ENCODE measurements at regions not wholly inside any gene's neighbourhood (a gene's known extent, or its start where the extent isn't known, plus 50 kb on each side); places are given as distances from the start of the nearest gene placed in this dataset.

DNA sequence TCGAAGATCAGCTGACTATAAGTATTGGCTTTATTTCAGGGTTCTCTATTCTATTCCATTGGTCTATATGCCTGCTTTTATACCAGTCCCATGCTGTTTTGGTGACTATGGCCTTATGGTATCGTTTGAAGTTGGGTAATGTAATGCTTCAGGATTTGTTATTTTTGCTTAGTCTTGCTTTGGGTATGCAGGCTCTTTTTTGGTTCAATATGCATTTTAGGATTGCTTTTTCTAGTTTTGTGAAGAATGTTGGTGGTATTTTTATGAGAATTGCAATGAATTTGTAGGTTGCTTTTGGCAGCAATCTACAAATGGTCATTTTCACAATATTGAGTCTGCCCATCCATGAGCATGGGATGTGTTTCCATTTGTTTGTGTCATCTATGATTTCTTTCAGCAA lies 951.9 kb upstream of the SLITRK1 start:
- Mint-ChIP-seq H3K9me3 (no peaks in the 10 kb centered on the region; the same call in 2 of the 3 replicates), H3K4me3 (no peak overlapping the region), H3K27me3 (ENCODE audit: insufficient read depth, low read depth, poor library complexity) (no peaks in the 10 kb centered on the region), H3K27ac (no peak overlapping the region), H3K36me3 (ENCODE audit: low read depth) (no peaks in the 10 kb centered on the region), H3K4me1 (no peaks in the 10 kb centered on the region)
- ATAC-seq = no peak
- H3K27ac ChIP-seq (ENCODE audit: low read depth) = no peak overlapping the region
- H4K20me1 ChIP-seq (replicated peaks; ENCODE audit: insufficient read depth) = no peaks in the 10 kb centered on the region
- H2AFZ ChIP-seq = no peak overlapping the region
- H3K9me2 ChIP-seq (ENCODE audit: insufficient read depth) = no peaks in the 10 kb centered on the region; the same call in 1 of the 2 replicates
- no peaks in the 10 kb centered on the region for H3K79me2 ChIP-seq (replicated peaks; ENCODE audit: insufficient read depth)
- no peak for DNase-seq (ENCODE audit: low spot score)
- peaks cover 3% of the 10 kb centered on the region; the same call in 1 of the 2 replicates for H3K4me1 ChIP-seq (ENCODE audit: insufficient read depth)
- H3F3A ChIP-seq (replicated peaks; ENCODE audit: low read depth) = no peaks in the 10 kb centered on the region
- TF ChIP-seq, protein P1, sequence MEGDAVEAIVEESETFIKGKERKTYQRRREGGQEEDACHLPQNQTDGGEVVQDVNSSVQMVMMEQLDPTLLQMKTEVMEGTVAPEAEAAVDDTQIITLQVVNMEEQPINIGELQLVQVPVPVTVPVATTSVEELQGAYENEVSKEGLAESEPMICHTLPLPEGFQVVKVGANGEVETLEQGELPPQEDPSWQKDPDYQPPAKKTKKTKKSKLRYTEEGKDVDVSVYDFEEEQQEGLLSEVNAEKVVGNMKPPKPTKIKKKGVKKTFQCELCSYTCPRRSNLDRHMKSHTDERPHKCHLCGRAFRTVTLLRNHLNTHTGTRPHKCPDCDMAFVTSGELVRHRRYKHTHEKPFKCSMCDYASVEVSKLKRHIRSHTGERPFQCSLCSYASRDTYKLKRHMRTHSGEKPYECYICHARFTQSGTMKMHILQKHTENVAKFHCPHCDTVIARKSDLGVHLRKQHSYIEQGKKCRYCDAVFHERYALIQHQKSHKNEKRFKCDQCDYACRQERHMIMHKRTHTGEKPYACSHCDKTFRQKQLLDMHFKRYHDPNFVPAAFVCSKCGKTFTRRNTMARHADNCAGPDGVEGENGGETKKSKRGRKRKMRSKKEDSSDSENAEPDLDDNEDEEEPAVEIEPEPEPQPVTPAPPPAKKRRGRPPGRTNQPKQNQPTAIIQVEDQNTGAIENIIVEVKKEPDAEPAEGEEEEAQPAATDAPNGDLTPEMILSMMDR (conservative IDR thresholded peaks at IDR 0.05; ENCODE audit: low read depth in 2 of 2) = no peak
- TF ChIP-seq STAT1 (IDR thresholded peaks at IDR 0.05; ENCODE audit: unreplicated experiment) = no peak
- TF ChIP-seq, protein P2, sequence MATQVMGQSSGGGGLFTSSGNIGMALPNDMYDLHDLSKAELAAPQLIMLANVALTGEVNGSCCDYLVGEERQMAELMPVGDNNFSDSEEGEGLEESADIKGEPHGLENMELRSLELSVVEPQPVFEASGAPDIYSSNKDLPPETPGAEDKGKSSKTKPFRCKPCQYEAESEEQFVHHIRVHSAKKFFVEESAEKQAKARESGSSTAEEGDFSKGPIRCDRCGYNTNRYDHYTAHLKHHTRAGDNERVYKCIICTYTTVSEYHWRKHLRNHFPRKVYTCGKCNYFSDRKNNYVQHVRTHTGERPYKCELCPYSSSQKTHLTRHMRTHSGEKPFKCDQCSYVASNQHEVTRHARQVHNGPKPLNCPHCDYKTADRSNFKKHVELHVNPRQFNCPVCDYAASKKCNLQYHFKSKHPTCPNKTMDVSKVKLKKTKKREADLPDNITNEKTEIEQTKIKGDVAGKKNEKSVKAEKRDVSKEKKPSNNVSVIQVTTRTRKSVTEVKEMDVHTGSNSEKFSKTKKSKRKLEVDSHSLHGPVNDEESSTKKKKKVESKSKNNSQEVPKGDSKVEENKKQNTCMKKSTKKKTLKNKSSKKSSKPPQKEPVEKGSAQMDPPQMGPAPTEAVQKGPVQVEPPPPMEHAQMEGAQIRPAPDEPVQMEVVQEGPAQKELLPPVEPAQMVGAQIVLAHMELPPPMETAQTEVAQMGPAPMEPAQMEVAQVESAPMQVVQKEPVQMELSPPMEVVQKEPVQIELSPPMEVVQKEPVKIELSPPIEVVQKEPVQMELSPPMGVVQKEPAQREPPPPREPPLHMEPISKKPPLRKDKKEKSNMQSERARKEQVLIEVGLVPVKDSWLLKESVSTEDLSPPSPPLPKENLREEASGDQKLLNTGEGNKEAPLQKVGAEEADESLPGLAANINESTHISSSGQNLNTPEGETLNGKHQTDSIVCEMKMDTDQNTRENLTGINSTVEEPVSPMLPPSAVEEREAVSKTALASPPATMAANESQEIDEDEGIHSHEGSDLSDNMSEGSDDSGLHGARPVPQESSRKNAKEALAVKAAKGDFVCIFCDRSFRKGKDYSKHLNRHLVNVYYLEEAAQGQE (IDR thresholded peaks at IDR 0.05; ENCODE audit: unreplicated experiment) = no peak
- TF ChIP-seq POLR2AphosphoS5 (IDR thresholded peaks at IDR 0.05; ENCODE audit: low read depth) = no peak
- TF ChIP-seq, protein P3, sequence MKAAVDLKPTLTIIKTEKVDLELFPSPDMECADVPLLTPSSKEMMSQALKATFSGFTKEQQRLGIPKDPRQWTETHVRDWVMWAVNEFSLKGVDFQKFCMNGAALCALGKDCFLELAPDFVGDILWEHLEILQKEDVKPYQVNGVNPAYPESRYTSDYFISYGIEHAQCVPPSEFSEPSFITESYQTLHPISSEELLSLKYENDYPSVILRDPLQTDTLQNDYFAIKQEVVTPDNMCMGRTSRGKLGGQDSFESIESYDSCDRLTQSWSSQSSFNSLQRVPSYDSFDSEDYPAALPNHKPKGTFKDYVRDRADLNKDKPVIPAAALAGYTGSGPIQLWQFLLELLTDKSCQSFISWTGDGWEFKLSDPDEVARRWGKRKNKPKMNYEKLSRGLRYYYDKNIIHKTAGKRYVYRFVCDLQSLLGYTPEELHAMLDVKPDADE (IDR thresholded peaks at IDR 0.05) = no peak
- no peaks in the 10 kb centered on the region for H3K27me3 ChIP-seq (ENCODE audit: insufficient read depth)
- no peak overlapping the region for H3K4me2 ChIP-seq
- H3K36me3 ChIP-seq (ENCODE audit: insufficient read depth) = no peaks in the 10 kb centered on the region
- H3K4me3 ChIP-seq = no peak overlapping the region

DNA sequence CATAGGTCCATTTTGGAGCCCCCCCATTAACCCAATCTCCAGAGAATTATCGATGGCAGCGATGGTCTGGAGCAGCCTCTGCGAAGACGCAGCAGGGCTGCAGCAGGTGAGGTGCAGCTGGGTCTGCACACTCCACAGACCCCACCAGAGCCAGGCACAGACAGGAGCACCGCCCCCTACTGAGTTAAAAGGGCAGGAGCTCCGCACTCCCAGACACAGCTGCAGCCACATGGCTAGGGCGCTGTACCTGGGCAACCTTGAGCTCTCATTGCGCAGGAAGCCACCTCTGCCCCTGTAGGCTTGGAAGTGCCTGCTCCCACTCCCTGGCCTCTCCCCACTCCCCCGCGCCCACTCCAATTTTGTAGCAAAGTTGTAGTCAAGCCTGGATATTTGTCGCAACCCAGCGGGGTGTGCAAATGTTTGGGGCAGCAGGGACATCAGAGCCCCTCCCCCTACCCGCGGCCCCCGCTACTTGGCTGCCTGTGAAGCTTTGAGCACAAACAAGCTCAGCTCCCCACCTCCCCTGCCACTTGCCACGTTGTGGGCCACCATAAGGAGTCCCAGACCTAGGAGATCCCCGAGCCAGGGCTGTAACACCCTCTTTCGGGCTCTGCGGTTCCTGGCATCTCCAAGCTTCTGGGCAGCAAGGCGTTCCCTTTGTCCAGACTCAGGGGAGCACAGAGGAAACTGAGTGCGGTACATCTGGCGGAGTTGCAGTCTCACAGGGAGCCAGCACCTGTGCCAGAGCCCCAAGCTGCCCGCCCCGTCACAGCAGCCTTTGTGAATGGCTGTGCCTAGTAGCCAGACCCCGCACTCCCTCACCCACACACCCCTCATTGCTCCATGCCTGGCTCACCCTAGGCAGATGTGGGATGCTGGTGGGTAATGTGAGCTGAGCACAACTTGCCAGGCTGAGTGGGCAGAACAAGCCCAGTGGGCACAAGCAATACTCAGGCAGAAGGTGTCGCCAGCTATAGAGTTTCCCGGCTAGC lies 949.7 kb upstream of the SLITRK1 start:
- Histone ChIP-seq H3K79me2 (replicated peaks; ENCODE audit: insufficient read depth) (no peaks in the 10 kb centered on the region), H3F3A (replicated peaks; ENCODE audit: low read depth) (no peaks in the 10 kb centered on the region), H3K9me2 (ENCODE audit: insufficient read depth) (no peaks in the 10 kb centered on the region; the same call in 1 of the 2 replicates), H3K4me1 (ENCODE audit: insufficient read depth) (peaks cover 3% of the 10 kb centered on the region; the same call in 1 of the 2 replicates), H3K27me3 (ENCODE audit: insufficient read depth) (no peaks in the 10 kb centered on the region), H3K4me3 (no peak overlapping the region), H4K20me1 (replicated peaks; ENCODE audit: insufficient read depth) (no peaks in the 10 kb centered on the region), H3K36me3 (ENCODE audit: insufficient read depth) (no peaks in the 10 kb centered on the region), H3K4me2 (no peak overlapping the region), H2AFZ (peak overlapping the region; percentile 75), H3K27ac (ENCODE audit: low read depth) (no peak overlapping the region)
- TF ChIP-seq STAT1 (IDR thresholded peaks at IDR 0.05; ENCODE audit: unreplicated experiment) = no peak
- no peak for TF ChIP-seq ZNF114 (CRISPR knock-in tag; IDR thresholded peaks at IDR 0.05)
- TF ChIP-seq, protein P3 (IDR thresholded peaks at IDR 0.05) = no peak
- no peak for TF ChIP-seq JUNB (IDR thresholded peaks at IDR 0.05; ENCODE audit: unreplicated experiment)
- TF ChIP-seq, protein P1 (conservative IDR thresholded peaks at IDR 0.05; ENCODE audit: low read depth in 2 of 2) = peak; percentile 29 to 59; a peak in 3 of 4 replicates
- ATAC-seq = peak; percentile 77
- H3K9me3 Mint-ChIP-seq = no peaks in the 10 kb centered on the region
- H3K4me3 Mint-ChIP-seq = no peak overlapping the region
- no peaks in the 10 kb centered on the region for H3K27me3 Mint-ChIP-seq (ENCODE audit: insufficient read depth, low read depth, poor library complexity)
- no peaks in the 10 kb centered on the region for H3K4me1 Mint-ChIP-seq
- H3K27ac Mint-ChIP-seq = no peak overlapping the region
- DNase-seq (ENCODE audit: low spot score) = peak; percentile 48
- no peaks in the 10 kb centered on the region for H3K36me3 Mint-ChIP-seq (ENCODE audit: low read depth)
